Thyroid gland (tissue), 4 donors: ENCODE measurements at regions not wholly inside any gene's neighbourhood (a gene's known extent, or its start where the extent isn't known, plus 50 kb on each side); places are given as distances from the start of the nearest gene placed in this dataset.
"Not testable (repeated sequence)": the region's sequence is repeated elsewhere in the genome, so short reads cannot be mapped to it uniquely, and the experiment has no call there.

ENCODE experiments used
- DNase-seq, 2 donors: peaks; one replicate each; pipeline ENCODE4 v3.0.0-alpha.2; 2019
- H3K27ac ChIP-seq, 3 donors: fragments of 200-600 bp; sonication (generic); 1 replicate in 2 of 3; 2 replicates in 1 of 3; pipeline ENCODE4 v1.5.1; 2016 to 2019; ENCODE audit warnings: mild to moderate bottlenecking in 1 of 3, moderate library complexity in 1 of 3
- H3K27me3 ChIP-seq: fragments of 200-600 bp; sonication (generic); one replicate; pipeline ENCODE4 v1.5.1; 2019
- H3K36me3 ChIP-seq, 2 donors: fragments of 200-600 bp; sonication (generic); one replicate each; pipeline ENCODE4 v1.5.1; 2016 to 2019
- H3K4me1 ChIP-seq, 2 donors: fragments of 200-600 bp; sonication (generic); one replicate each; pipeline ENCODE4 v1.5.1; 2017 to 2019
- H3K4me3 ChIP-seq, 3 donors: fragments of 200-600 bp; sonication (generic); replicated peaks in 1 of 3; 1 replicate in 2 of 3; 2 replicates in 1 of 3; pipeline ENCODE4 v1.5.1; 2016; ENCODE audit warnings: mild to moderate bottlenecking in 1 of 3
- H3K9me3 ChIP-seq: fragments of 200-600 bp; sonication (generic); one replicate; pipeline ENCODE4 v1.5.1; 2017
- CTCF ChIP-seq, 6 experiments: fragments of 200-600 bp in 3 of 6; fragments of 450-650 bp in 3 of 6; sonication (generic) in 3 of 6; IDR thresholded peaks; one replicate each; pipeline ENCODE4 v1.5.1; 2016 to 2019; ENCODE audit warnings: antibody characterized with exemption in 6 of 6, mild to moderate bottlenecking in 2 of 6, inconsistent platforms in 1 of 6, moderate library complexity in 1 of 6
- POLR2A ChIP-seq, 2 donors: fragments of 450-650 bp; IDR thresholded peaks; one replicate each; pipeline ENCODE4 v1.6.1; 2017; ENCODE audit warnings: antibody characterized with exemption in 2 of 2, mild to moderate bottlenecking in 2 of 2, moderate library complexity in 1 of 2
- WGBS, 2 donors: methylation state at CpG; one replicate each; pipeline ENCODE4 v1.1.5; 2017; 5-methylcytosine and 5-hydroxymethylcytosine counted together
- intact Hi-C: fragments of 100-400 bp; cut with DNase I; formaldehyde crosslinking; loops from one replicate; pipeline ENCODE4 v1.15.1; 2023

- Histone ChIP-seq H3K4me1 (no peaks in the 10 kb centered on the region), H3K36me3 (no peaks in the 10 kb centered on the region), H3K27me3 (no peaks in the 10 kb centered on the region), H3K4me3 (no peak overlapping the region), H3K9me3 (no peaks in the 10 kb centered on the region), H3K27ac (no peak overlapping the region)
- WGBS, 2 donors, result 85 to 87% methylated on average over 3 of the region's 3 CpGs
- intact Hi-C loops, result no loop called here
- no peak for TF ChIP-seq CTCF (IDR thresholded peaks at IDR 0.05)
- no peak for TF ChIP-seq POLR2A (IDR thresholded peaks at IDR 0.05)
- DNase-seq, result no peak
These were observed 173.2 kb downstream of the PRELID2 start for GRCh38 chr5:145661737-145662485.

GRCh38 chr5:145660897-145661640 lies 174.1 kb downstream of the PRELID2 start:
- H3K36me3 ChIP-seq, result no peaks in the 10 kb centered on the region
- DNase-seq, result no peak
- intact Hi-C loops, result no loop called here
- no peak overlapping the region for H3K27ac ChIP-seq
- H3K4me3 ChIP-seq, result no peak overlapping the region
- H3K9me3 ChIP-seq, result no peaks in the 10 kb centered on the region
- H3K27me3 ChIP-seq, result no peaks in the 10 kb centered on the region
- 85 to 86% methylated on average over 7 of the region's 7 CpGs for WGBS, 2 donors
- TF ChIP-seq CTCF (IDR thresholded peaks at IDR 0.05) (no peak), POLR2A (IDR thresholded peaks at IDR 0.05) (no peak)
- no peaks in the 10 kb centered on the region for H3K4me1 ChIP-seq

DNA sequence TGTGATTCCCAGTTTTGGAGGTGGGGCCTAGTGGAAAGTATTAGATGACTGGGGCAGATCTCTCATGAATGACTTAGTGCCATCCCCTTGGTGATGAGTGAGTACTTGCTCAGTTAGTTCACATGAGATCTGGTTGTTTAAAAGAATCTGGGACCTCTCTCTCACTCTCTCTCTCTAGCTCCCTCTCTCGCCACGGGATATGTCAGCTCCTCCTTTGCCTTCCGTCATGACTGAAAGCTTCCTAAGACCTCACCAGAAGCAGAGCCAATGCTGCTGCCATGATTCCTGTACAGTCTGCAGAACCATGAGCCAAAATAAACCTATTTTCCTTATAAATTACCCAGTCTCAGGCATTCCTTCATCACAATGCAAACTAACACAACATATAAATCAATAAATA lies 176.7 kb downstream of the PRELID2 start:
- TF ChIP-seq POLR2A (IDR thresholded peaks at IDR 0.05) (no peak), CTCF (IDR thresholded peaks at IDR 0.05) (no peak)
- DNase-seq, result no peak
- H3K36me3 ChIP-seq, result no peaks in the 10 kb centered on the region
- H3K9me3 ChIP-seq, result no peaks in the 10 kb centered on the region
- no peak overlapping the region for H3K27ac ChIP-seq
- no peaks in the 10 kb centered on the region for H3K27me3 ChIP-seq
- no peak overlapping the region for H3K4me3 ChIP-seq
- intact Hi-C loops, result no loop called here
- 80% methylated on average over 3 of the region's 3 CpGs for WGBS, 2 donors
- no peaks in the 10 kb centered on the region for H3K4me1 ChIP-seq

- H3K4me1 ChIP-seq, intact Hi-C loops, H3K27ac ChIP-seq, H3K27me3 ChIP-seq, H3K9me3 ChIP-seq, H3K36me3 ChIP-seq, H3K4me3 ChIP-seq, DNase-seq: not testable (repeated sequence)
- WGBS, 2 donors, result 95 to 98% methylated on average over 3 of the region's 3 CpGs
These were observed 182.4 kb downstream of the PRELID2 start for GRCh38 chr5:145652700-145653099.

GRCh38 chr5:145647137-145647536 lies 188.0 kb downstream of the PRELID2 start:
- H3K27ac ChIP-seq, H3K4me3 ChIP-seq, intact Hi-C loops, DNase-seq, H3K4me1 ChIP-seq, H3K36me3 ChIP-seq, H3K9me3 ChIP-seq, H3K27me3 ChIP-seq: not testable (repeated sequence)
- WGBS, 2 donors, result 49 to 57% methylated on average over 7 of the region's 7 CpGs

GRCh38 chr5:145643214-145643613 lies 191.9 kb downstream of the PRELID2 start:
- DNase-seq, H3K4me1 ChIP-seq, H3K9me3 ChIP-seq, H3K36me3 ChIP-seq, intact Hi-C loops, H3K4me3 ChIP-seq, H3K27ac ChIP-seq, H3K27me3 ChIP-seq: not testable (repeated sequence)
- 79 to 89% methylated on average over 1 of the region's 1 CpG for WGBS, 2 donors
